ENCODE measurements at regions not wholly inside any gene's neighbourhood (a gene's known extent, or its start where the extent isn't known, plus 50 kb on each side); places are given as distances from the start of the nearest gene placed in this dataset.

DNA sequence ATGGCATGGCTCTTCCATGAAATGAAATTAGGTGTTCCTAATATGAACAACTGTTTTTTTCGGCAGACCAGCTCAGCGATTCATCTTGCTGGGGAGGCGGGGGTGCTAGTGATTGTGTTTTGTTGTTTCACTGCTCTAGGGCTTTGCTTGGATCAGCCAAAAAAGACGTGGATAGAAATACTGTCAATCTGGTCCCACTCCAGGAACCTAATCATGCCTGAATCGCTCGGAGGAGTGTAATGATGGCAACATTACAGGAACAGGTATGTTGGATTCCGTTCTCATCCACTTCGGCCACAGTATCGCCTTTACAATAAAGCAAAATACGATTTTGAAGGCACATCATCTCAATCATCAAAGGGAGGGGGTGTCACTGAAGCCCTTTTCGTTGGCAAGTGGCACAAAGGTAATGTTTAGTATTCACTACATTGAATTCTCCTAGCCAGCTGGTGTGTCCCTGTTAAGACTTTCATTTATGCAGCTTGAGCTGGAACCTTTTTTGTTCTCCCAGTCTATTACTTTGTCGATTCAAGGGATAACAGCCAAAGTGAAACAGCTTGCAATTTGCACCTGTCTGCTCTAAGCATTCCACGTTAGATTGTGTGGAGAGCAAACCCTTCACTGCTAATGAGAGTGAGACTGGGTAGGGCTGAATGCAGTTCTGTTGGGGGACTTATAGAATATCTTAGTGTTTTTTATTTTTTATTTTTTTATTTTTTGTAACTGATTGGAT lies 477.7 kb downstream of the TFAP2A start:
- TF ChIP-seq, protein P1, sequence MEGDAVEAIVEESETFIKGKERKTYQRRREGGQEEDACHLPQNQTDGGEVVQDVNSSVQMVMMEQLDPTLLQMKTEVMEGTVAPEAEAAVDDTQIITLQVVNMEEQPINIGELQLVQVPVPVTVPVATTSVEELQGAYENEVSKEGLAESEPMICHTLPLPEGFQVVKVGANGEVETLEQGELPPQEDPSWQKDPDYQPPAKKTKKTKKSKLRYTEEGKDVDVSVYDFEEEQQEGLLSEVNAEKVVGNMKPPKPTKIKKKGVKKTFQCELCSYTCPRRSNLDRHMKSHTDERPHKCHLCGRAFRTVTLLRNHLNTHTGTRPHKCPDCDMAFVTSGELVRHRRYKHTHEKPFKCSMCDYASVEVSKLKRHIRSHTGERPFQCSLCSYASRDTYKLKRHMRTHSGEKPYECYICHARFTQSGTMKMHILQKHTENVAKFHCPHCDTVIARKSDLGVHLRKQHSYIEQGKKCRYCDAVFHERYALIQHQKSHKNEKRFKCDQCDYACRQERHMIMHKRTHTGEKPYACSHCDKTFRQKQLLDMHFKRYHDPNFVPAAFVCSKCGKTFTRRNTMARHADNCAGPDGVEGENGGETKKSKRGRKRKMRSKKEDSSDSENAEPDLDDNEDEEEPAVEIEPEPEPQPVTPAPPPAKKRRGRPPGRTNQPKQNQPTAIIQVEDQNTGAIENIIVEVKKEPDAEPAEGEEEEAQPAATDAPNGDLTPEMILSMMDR (IDR thresholded peaks at IDR 0.05; ENCODE audit: low read depth, low read length): no peak
- H3K4me3 ChIP-seq (ENCODE audit: low read depth, low read length): no peak overlapping the region

DNA sequence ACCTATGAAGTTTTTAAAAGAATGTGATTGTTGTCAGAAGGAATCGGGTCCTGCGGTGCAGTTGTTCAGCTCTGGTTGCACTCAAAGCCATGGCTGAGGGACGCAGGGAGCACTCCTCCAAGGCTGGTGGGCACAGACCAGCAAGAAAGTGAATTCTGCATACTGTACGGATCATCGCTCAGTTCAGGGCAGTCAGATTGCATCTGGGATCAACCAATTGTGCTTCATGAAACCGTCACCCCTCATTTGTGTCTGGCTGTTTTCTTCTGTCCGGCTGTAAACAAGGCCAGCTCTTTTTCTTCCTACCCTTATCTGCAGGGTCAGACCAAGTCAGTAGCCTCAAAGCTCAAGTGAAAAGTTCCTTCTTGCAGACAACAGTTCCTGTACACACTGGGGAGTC lies 478.3 kb downstream of the TFAP2A start:
- TF ChIP-seq, protein P1 (IDR thresholded peaks at IDR 0.05; ENCODE audit: low read depth, low read length): no peak
- no peak overlapping the region for H3K4me3 ChIP-seq (ENCODE audit: low read depth, low read length)

DNA sequence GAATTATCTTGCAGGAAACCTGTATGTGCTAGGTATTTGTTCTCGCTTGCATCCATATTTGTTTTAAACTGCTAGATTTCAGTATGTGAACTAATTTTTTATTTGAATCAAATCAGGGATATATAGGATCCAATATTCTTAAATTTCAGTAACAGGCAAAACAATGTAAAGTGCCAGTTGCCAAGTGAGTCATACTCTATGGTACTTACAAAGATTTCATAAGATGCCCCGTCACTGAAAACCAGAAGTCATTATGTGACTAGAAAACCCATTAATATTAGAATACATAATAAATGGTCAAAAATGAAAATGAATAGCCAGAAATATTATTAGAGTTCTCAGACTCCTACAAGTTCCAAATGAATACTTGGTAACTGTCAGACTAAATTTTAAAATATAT lies 481.2 kb downstream of the TFAP2A start:
- TF ChIP-seq, protein P1 (IDR thresholded peaks at IDR 0.05; ENCODE audit: low read depth, low read length): no peak
- no peak overlapping the region for H3K4me3 ChIP-seq (ENCODE audit: low read depth, low read length)

DNA sequence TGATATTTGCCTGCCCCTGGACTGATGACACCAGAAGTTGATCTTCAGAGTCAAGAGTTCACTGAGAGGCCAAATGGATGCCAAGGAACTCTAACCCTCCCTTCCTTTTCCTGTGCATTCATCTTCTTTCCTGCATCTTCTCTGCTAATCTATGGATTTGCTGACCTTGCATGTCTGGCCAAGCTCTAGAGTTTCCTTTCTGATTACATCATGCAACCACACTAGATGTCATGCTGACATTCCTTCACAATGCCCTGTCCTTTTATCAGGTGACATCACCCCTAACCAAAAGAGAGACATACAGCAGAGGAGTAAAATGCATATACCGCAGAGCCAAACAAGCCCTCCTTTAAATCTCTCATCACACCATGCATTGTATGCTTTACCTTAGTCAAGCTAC lies 487.6 kb downstream of the TFAP2A start:
- H3K4me3 ChIP-seq (ENCODE audit: low read depth, low read length): no peak overlapping the region
- TF ChIP-seq, protein P1 (IDR thresholded peaks at IDR 0.05; ENCODE audit: low read depth, low read length): no peak

DNA sequence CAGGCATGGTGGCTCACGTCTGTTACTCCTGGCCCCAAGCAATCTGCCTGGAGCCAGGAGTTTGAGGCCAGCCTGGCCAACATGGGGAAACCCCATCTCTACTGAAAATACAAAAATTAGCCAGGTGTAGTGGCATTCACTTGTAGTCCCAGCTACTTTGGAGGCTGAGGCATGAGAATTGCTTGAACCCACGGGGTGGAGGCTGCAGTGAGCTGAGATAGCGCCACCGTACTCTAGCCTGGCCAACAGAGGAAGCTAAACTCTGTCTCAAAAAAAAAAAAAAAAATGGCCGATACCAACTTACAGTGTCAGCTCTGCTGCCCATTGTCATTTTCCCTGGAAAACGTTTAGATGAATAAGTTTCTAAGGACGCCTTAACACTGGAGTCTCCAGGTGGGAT lies 489.9 kb downstream of the TFAP2A start:
- H3K4me3 ChIP-seq (ENCODE audit: low read depth, low read length): no peak overlapping the region
- TF ChIP-seq, protein P1 (IDR thresholded peaks at IDR 0.05; ENCODE audit: low read depth, low read length): no peak

DNA sequence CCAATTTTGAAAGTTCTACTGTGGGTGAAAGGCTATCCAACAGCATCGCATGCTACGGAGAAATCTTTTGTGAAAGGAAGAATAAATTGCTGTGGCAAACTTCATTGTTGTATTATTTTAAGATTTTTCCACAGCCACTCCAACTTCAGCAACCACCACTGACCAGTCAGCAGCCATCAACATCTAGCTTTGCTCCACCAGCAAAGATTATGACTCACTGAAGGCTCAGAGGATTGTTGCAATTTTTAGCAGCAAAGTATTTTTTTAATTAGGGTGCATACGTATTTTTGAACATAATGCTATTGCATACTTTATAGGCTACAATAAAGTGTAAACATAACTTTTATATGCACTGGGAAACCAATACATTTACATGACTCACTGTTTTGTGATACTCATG lies 493.5 kb downstream of the TFAP2A start:
- no peak overlapping the region for H3K4me3 ChIP-seq (ENCODE audit: low read depth, low read length)
- TF ChIP-seq, protein P1 (IDR thresholded peaks at IDR 0.05; ENCODE audit: low read depth, low read length): no peak

DNA sequence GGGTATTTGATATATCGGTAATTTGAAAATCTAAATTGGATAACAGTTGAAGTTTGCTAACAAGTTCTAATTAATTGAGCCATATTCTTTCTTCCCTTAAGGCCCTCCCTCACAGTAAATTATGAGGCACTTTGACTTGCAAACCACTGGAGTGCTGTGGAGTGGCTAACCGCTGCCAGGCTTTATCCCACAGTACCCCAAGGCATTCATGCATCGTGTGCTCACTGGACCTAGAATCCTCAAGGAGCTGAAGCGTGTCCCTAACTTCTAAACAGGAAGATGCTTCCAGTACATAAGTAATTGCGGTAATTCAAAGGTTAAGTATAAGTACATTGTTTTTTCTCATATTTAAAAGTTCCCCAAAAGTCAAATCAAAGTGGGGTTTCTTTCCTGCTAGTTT lies 499.9 kb downstream of the TFAP2A start:
- no peak overlapping the region for H3K4me3 ChIP-seq (ENCODE audit: low read depth, low read length)
- TF ChIP-seq, protein P1 (IDR thresholded peaks at IDR 0.05; ENCODE audit: low read depth, low read length): no peak

Data from WI38 (cell line).